ENCODE measurements at regions not wholly inside any gene's neighbourhood (a gene's known extent, or its start where the extent isn't known, plus 50 kb on each side); places are given as distances from the start of the nearest gene placed in this dataset.

DNA sequence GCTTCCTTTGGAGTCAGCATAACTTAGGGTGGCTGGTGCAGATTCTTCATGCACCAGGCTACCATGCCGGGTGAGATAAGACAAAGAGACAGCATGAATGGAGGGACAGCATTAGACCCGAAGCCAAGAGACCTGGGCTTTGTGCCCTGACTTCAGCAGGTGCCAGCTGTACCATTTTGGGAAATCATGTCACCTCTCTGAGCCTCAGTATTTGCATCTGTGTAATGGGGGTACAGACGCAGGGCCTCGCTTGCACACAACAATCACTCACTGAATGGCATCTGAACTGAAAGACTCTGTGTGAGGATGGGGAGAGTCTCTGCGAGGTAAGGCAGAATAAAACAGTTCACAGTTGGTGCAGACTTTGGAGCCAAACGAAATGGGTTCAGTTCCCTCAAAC lies 1053.7 kb downstream of the VRK1 start:
- DNase-seq (ENCODE audit: low read depth in 2 of 2), result no peak

DNA sequence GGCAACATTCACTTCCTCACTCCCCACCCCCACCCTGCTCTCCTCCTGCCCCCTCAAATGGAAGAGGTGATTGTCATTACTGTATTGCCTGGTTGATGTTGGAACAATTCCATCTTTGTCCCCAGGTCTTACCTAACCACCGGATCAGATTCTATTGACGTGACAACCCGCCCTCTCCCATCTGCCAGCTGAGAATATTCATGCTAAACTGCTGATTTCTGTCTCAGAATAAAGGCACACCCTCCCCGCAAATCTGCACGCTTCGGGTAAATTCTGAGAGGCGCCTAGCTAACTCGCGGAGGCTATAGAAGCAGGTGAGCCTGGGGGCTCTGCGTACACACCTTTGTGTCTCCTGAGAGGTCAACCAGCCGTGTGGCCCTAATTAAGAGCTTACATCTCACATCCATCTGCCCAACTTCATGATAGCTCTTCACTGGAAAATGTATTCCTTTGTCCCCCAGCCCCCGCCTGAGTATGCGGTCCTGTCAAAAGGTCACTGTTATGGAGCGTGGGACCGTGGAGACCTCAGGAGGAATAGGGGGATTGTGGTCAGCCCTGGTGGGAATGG lies 1054.3 kb downstream of the VRK1 start:
- DNase-seq (ENCODE audit: low read depth in 2 of 2), result no peak

DNA sequence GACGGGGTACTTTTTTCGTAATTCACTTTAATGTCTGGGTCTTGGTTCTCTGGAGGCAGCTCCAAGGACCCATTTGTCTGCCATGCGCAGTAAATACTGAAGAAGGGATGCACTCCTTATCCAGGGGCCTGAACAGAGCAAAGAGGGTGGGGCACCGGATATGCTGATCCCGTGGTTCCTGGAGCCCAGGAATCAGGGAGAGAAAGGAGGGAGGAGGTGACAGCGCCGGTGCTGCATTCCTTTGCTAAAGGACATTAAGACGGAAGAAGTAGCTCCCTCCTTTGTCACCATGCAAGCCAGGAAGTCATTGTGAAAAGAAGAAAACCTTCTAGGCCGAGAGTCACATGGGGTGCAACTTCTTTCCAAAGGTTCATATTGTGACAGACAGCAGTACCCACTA lies 1057.7 kb downstream of the VRK1 start:
- DNase-seq (ENCODE audit: low read depth in 2 of 2), result no peak

- no peak for DNase-seq (ENCODE audit: low read depth in 2 of 2)
These were observed 1069.0 kb downstream of the VRK1 start for GRCh38 chr14:97866195-97866594.

GRCh38 chr14:97866664-97867063 lies 1069.5 kb downstream of the VRK1 start:
- no peak for DNase-seq (ENCODE audit: low read depth in 2 of 2)

DNA sequence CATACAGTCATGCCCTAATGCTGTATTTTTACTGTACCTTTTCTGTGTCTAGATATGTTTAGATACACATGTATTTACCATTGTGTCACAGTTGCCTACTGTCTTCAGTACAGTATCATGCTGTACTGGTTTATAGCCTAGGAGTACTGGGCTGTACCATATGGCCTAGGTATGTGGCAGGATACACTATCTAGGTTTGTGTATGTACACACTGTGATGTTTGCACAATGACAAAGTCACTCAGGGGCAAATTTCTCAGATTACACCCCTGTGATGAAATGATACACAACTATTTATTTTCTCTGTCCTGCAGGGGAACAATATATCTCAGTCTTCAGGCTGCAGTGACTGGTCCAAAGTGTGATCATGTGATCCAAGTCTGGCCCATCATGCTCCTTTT lies 1076.1 kb downstream of the VRK1 start:
- DNase-seq (ENCODE audit: low read depth in 2 of 2), result no peak

GRCh38 chr14:97874394-97874793 lies 1077.2 kb downstream of the VRK1 start:
- DNase-seq (ENCODE audit: low read depth in 2 of 2), result no peak

GRCh38 chr14:97878206-97878605 lies 1081.0 kb downstream of the VRK1 start:
- no peak for DNase-seq (ENCODE audit: low read depth in 2 of 2)

GRCh38 chr14:97878727-97879126 lies 1081.5 kb downstream of the VRK1 start:
- no peak for DNase-seq (ENCODE audit: low read depth in 2 of 2)

- DNase-seq (ENCODE audit: low read depth in 2 of 2), result no peak
These were observed 1090.5 kb downstream of the VRK1 start for GRCh38 chr14:97887690-97888089.

DNA sequence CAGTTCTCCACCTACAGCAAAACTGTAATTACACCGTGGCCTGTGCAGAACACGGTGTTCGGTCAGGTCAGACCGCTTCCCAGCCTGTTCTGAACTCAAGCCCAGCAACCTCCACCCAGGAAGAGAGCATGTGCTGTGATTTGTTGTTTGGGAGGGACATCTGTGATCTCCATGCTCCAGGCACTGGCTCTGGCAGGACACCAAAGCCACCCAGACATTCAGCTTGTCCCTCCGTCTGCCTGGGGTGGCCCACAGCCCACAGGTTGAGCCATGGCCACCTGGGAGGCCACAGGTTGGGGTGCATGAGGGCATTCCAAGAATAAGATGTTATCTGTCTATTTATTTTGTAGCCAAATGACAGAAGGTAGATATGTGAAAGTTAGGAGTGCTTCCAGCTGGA lies 1091.1 kb downstream of the VRK1 start:
- DNase-seq (ENCODE audit: low read depth in 2 of 2), result no peak

DNA sequence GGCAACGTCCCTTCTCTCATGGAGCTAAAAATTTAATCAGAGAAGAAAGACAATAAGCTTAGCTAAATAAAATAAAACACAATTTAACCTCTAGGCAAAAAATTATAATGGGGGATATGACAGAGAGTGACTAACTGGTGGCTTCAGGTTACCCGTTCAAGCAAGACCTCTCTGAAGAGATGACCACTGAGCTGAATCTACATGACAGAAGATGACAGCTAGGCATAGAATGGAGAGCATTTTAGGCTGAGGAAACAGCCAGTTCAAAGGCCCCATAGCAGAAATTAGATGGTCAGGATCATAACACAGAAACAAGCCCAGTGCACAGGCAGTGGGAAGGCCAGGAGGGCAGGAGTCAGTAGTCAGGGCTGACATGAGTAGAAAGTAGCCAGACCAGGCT lies 1094.3 kb downstream of the VRK1 start:
- no peak for DNase-seq (ENCODE audit: low read depth in 2 of 2)

DNA sequence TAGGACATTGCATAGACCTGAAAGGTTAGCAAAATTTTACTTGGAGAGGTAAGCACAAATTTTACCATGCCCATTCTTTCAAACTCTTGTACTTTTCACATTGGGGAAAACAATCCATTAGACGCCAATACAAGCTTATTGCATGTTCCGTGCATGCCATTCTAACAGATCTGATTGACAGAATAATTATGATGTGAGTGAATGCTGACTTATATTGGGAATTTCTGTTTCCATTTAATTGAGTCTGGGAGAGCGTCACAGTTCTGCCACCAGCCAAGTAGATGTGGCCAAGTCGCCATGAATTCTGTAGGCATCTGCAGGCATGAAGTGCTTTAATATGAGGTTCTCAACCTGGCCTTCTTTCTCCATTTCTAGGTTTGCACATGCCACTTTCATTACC lies 1097.4 kb downstream of the VRK1 start:
- no peak for DNase-seq (ENCODE audit: low read depth in 2 of 2)

DNA sequence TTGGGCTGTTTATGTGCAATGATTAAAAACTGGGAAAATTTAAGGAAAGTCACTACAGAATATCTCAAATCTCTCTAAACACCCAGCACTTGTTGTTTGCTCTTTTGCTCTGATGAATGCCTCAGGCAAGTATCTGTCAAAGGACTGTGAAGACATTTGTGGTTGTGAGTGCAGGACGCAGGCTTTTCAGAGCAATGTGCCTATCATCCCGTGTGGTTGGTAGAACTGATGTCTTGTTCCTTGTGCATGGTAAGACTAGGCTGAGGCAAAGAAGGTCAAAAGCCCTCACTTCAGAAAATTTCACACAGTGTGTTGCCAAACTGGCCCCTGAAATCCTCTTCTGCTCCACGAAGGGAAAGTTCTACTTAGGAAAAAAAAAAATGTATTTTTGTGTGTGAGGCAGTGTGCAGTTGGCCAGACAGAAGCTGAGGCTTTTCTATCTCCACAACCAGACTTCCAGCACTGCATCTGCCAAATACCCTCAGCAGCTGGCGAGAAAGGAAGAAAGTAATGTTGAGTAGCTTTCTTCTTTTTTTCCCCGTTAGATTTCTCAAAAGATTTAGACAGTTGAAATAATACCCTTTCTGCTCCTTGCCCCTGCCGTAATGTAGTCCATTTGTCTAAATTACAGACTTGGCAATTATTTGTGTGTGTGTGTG lies 1103.1 kb downstream of the VRK1 start:
- no peak for DNase-seq (ENCODE audit: low read depth in 2 of 2)

DNA sequence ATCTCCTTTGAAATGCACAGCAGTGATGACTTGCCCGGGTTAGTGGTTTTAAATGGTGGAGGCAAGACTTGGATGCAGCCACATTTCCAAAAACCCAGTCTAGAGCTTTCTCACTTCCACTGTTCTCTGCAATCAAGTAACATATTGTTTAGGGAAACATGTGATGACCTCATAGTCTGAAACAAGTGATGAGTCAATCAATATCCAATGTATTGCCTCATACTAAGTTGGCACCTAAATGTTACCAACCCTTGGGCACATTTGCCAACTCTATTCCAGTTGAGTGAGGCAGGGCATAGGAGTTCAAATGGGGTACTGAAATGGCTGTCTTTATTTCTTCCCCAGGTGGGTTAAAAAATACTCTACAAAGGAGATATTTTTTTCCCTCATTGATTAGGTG lies 1105.4 kb downstream of the VRK1 start:
- DNase-seq (ENCODE audit: low read depth in 2 of 2), result no peak

DNA sequence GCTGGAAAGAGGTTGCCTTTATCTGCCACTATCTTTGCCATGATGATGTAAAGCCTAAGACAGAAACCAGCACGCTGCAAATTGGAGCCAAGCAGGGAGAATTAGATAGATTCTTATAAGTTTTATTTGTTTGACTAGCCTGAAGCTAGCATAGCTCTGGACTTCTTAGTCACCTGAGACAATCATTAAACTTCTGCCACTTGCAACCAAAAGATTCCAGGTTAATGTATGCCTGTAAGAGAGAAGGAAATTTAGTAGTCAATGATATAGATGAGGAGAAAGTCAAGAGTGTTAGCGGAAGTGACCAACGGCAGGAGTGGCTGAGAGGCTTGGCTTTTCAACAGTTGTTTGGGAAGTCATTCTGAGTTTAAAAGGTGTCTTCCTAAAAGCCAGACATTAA lies 1106.6 kb downstream of the VRK1 start:
- DNase-seq (ENCODE audit: low read depth in 2 of 2), result no peak

- no peak for DNase-seq (ENCODE audit: low read depth in 2 of 2)
These were observed 1115.0 kb downstream of the VRK1 start for GRCh38 chr14:97912217-97912616.

DNA sequence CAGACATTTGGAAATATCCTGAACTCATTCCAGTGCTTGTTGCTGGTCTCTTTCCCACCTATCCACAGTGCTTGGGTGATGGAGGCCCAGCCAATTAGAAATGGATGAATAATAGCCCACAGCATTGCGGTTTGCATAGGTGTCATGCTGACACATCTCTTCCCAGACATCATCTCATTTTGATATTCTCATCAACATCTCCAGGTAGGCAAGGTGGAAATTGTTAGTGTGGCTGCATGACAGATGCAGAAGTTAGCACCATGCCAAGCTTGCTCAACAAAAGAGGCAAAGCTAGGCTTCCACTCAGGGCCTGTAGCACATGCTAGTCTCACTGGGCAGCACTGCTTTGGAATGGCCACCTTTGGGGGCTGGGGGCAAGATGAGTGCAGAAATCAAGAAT lies 1118.9 kb downstream of the VRK1 start:
- no peak for DNase-seq (ENCODE audit: low read depth in 2 of 2)

DNA sequence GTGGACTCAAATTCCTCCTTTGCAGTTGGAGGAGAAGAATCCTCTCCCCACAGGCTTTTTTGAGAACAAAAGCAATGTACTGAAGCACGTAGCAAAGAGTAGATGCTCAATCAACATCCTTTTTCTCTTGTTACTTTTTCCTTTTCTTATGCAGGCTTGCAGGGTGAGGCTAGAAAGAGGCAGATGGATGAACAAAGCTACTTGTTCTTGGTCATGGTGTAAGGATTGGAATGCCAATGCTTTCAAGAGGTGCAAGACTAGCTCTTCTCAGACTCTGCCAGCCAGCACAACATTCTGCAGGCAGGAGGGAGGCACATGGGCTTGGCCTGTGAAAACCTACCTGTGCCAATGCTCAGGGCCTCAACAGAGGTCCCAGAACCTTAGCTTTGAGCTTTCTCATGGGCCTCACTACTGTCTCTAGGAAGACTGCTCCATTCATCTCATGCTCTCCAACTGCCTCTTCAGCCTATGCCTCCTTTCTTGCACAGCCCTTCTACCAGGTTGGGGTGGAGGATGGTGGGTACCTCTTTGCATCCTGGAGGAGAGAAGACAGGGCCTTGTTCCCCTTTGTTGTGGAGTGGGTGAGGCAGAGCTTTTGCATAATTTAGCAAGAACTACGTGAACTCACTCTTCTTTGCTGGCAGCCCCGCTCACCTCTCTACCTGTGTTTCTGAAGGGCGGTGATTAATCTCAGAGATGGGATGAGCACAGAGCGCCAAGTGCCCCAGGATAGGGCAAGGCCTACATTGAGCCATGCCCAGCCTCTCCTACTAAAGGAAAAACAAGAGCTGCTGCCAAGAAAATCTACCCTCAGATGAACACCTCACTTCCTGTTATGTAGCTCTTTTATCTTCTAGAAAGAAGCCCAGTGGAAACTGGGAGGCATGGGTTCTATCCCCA lies 1119.7 kb downstream of the VRK1 start:
- DNase-seq (ENCODE audit: low read depth in 2 of 2), result no peak

GRCh38 chr14:97920201-97920600 lies 1123.0 kb downstream of the VRK1 start:
- no peak for DNase-seq (ENCODE audit: low read depth in 2 of 2)

DNA sequence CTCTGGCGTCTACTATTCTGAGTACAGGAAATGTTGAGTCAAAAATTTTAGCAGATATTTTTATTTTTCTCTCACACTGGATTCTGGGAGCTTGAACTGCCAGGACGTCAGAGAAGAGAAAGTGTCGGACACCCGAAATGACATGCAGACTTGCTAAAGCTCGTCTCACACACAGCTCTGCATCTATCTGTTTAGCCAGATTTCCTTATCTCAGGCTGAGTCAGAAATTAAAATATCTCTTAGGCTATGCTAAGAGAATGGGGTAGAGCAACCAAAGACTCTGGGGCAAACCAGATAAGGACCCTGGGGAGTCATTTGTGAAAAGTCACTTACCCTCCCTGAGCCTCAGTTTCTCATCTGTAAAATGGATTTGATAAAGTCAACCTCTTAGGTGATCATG lies 1124.1 kb downstream of the VRK1 start:
- DNase-seq (ENCODE audit: low read depth in 2 of 2), result no peak

DNA sequence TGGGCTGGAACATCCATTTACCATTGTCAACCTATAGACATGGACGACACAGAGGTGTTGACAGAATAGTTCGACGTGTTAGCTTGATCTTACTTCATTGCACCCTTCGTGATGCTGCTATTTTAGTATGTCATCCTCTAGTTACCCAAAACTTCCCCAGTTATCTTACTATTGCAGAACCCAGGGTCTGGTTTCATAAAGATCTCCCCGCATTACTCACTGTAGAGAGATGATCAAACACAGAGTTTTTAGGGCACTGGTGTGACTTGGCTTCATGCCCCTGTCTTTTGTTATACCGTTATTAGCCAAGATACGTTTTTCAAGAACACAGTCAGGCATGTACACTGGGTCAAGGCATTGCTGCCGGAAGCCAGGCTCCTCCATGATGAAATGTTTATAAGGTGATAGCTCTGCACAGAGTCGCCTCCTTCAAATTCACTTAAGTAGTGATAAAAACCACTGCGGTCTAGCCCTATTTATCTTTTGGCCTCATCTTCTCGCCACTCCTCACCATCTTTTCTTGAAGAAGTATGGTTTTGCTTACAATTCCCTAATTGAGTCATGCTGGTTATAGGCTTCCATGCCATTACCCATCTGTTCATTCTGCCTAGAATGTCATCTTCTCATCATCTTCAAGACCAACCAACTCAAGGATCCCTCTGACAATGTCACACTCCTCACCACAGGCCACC lies 1127.9 kb downstream of the VRK1 start:
- DNase-seq (ENCODE audit: low read depth in 2 of 2), result no peak
